Adrenal gland (tissue), 5 donors: ENCODE measurements at regions not wholly inside any gene's neighbourhood (a gene's known extent, or its start where the extent isn't known, plus 50 kb on each side); places are given as distances from the start of the nearest gene placed in this dataset.

Source experiments
- CTCF ChIP-seq, 6 experiments: fragments of 450-650 bp in 4 of 6; fragments of 200-600 bp in 2 of 6; sonication (generic) in 1 of 6; IDR thresholded peaks; 1 replicate in 5 of 6; 2 replicates in 1 of 6; pipeline versions ENCODE4 v1.5.1 to v1.8.0; 2016 to 2021; ENCODE audit warnings: antibody characterized with exemption in 6 of 6, mild to moderate bottlenecking in 2 of 6, moderate library complexity in 1 of 6
- POLR2A ChIP-seq, 2 donors: fragments of 450-650 bp; IDR thresholded peaks; one replicate each; pipeline ENCODE4 v1.6.1; 2017; ENCODE audit warnings: antibody characterized with exemption in 2 of 2, mild to moderate bottlenecking in 2 of 2, moderate library complexity in 1 of 2
- donor health status: DM: no; HTN: no; CAD: no.

GRCh38 chr5:12865529-12865928 lies 961.3 kb upstream of the CTNND2 start:
- TF ChIP-seq CTCF (IDR thresholded peaks at IDR 0.05) = no peak
- no peak for TF ChIP-seq POLR2A (IDR thresholded peaks at IDR 0.05)
